Nephron (organoid): ENCODE measurements at regions not wholly inside any gene's neighbourhood (a gene's known extent, or its start where the extent isn't known, plus 50 kb on each side); places are given as distances from the start of the nearest gene placed in this dataset.
"Not testable (repeated sequence)": the region's sequence is repeated elsewhere in the genome, so short reads cannot be mapped to it uniquely, and the experiment has no call there.

Experiments used
- H3K27ac Mint-ChIP-seq, 3 experiments: 2 replicates each; pipeline ENCODE4 v1.8.0; 2020; ENCODE audit warnings: mixed read lengths in 3 of 3, mild to moderate bottlenecking in 2 of 3, moderate library complexity in 1 of 3
- H3K27me3 Mint-ChIP-seq: 2 replicates; pipeline ENCODE4 v1.8.0; 2021; ENCODE audit warnings: low read depth, mild to moderate bottlenecking, moderate library complexity, mixed read lengths
- H3K36me3 Mint-ChIP-seq: 2 replicates; pipeline ENCODE4 v1.8.0; 2020; ENCODE audit warnings: low read depth, mixed read lengths
- H3K4me1 Mint-ChIP-seq: 2 replicates; pipeline ENCODE4 v1.8.0; 2020; ENCODE audit warnings: mixed read lengths
- H3K4me3 Mint-ChIP-seq, 3 experiments: 2 replicates each; pipeline ENCODE4 v1.8.0; 2020; ENCODE audit warnings: mild to moderate bottlenecking in 3 of 3, mixed read lengths in 3 of 3, moderate library complexity in 2 of 3
- H3K9me3 Mint-ChIP-seq: 2 replicates; pipeline ENCODE4 v1.8.0; 2020; ENCODE audit warnings: mixed read lengths
- CTCF ChIP-seq, 3 experiments: fragments of 200-600 bp; sonication (generic); IDR thresholded peaks; one replicate each; pipeline ENCODE4 v1.5.0; 2021; ENCODE audit warnings: antibody characterized with exemption in 3 of 3; ENCODE audit not compliant: unreplicated experiment in 3 of 3

DNA sequence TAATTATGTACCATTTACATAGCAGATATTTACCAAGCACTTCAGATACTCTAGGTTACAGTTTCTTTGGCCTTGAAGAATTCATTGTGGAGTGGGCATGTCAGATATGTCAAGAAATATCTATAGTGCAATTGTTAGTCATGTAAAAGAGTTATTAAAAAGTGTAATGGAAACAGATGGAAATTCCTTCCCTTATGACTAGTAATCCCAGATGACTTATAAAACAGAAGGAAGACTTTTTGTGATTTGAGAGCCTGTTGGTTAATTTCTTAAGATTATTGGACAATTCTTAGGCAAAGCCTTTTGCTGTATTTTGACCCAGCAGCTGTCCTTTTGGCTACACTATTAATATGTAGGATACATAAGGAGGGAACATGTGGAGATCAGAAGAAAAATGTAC, 708.9 kb upstream of the NECTIN3 start:
- Mint-ChIP-seq H3K36me3 (no peaks in the 10 kb centered on the region), H3K4me1 (no peaks in the 10 kb centered on the region)
- TF ChIP-seq CTCF (IDR thresholded peaks at IDR 0.05; ENCODE audit: unreplicated experiment in 3 of 3) = no peak

DNA sequence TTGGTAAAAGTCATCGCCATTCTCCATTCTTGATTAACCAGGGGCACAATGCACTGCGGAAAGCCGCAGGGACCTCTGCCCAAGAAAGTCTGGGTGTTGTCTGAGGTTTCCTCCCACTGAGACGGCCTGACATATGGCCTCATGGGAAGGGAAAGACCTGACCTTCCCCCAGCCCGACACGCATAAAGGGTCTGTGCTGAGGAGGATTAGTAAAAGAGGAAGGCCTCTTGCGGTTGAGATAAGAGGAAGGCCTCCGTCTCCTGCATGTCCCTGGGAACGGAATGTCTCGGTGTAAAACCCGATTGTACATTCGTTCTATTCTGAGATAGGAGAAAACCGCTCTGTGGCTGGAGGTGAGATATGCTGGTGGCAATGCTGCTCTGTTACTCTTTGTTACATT, 704.3 kb upstream of the NECTIN3 start:
- H3K36me3 Mint-ChIP-seq, H3K4me1 Mint-ChIP-seq, H3K9me3 Mint-ChIP-seq, H3K4me3 Mint-ChIP-seq, H3K27ac Mint-ChIP-seq, H3K27me3 Mint-ChIP-seq: not testable (repeated sequence)

More for the DNA sequence above, 708.9 kb upstream of the NECTIN3 start:
- Mint-ChIP-seq H3K4me3 (no peak overlapping the region), H3K27me3 (no peaks in the 10 kb centered on the region), H3K9me3 (peaks cover 11% of the 10 kb centered on the region), H3K27ac (no peak overlapping the region)

GRCh38 chr3:110375751-110376518, 695.7 kb upstream of the NECTIN3 start:
- Mint-ChIP-seq H3K4me1 (no peaks in the 10 kb centered on the region), H3K36me3 (no peaks in the 10 kb centered on the region)

DNA sequence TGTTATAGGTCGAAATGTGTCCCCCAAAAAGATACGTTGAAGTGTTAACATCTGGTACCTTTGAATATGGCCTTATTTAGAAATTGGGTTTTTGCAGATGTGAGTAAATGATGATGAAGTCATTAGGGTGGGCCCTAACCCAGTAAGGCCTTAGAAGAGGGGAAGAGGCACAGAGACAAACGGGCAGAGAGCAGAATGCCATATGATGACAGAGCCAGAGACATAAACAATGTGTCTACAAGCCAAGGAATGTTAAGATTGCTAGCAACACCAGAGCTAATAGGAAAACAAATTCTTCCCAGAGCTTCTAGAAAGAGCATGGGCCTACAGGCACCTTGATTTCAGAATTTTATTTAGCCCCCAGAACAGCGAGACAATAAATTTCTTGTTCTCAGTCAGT, 693.1 kb upstream of the NECTIN3 start:
- no peak for TF ChIP-seq CTCF (IDR thresholded peaks at IDR 0.05; ENCODE audit: unreplicated experiment in 3 of 3)

More at GRCh38 chr3:110375751-110376518, 695.7 kb upstream of the NECTIN3 start:
- Mint-ChIP-seq H3K27me3 (no peaks in the 10 kb centered on the region), H3K4me3 (no peak overlapping the region), H3K9me3 (no peaks in the 10 kb centered on the region), H3K27ac (no peak overlapping the region)
- no peak for TF ChIP-seq CTCF (IDR thresholded peaks at IDR 0.05; ENCODE audit: unreplicated experiment in 3 of 3)

DNA sequence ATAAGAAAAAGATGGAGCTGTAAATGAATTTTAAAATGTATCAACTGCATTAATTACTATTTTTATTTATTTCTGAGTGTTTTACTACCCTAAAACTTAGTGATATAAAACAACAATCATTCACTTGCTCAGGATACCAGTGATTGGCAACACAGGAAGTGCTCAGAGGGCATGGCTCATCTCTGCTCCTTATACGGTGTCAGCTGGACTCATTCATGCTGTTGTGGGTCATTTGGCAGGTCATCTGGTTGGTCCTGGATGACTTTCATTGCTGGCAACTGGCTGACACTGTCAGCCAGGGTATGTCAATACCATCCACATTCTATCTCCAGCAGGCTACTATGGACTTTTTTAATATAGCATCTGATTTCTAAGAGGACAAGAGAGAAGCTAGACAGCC, 689.6 kb upstream of the NECTIN3 start:
- H3K9me3 Mint-ChIP-seq = no peaks in the 10 kb centered on the region
- H3K27ac Mint-ChIP-seq = no peak overlapping the region
- no peak overlapping the region for H3K4me3 Mint-ChIP-seq
- TF ChIP-seq CTCF (IDR thresholded peaks at IDR 0.05; ENCODE audit: unreplicated experiment in 3 of 3) = no peak
- H3K36me3 Mint-ChIP-seq = no peaks in the 10 kb centered on the region
- no peaks in the 10 kb centered on the region for H3K27me3 Mint-ChIP-seq
- H3K4me1 Mint-ChIP-seq = no peaks in the 10 kb centered on the region

More for the DNA sequence above, 693.1 kb upstream of the NECTIN3 start:
- Mint-ChIP-seq H3K4me3 (no peak overlapping the region), H3K36me3 (no peaks in the 10 kb centered on the region), H3K27me3 (no peaks in the 10 kb centered on the region), H3K4me1 (no peaks in the 10 kb centered on the region), H3K27ac (no peak overlapping the region), H3K9me3 (no peaks in the 10 kb centered on the region)

DNA sequence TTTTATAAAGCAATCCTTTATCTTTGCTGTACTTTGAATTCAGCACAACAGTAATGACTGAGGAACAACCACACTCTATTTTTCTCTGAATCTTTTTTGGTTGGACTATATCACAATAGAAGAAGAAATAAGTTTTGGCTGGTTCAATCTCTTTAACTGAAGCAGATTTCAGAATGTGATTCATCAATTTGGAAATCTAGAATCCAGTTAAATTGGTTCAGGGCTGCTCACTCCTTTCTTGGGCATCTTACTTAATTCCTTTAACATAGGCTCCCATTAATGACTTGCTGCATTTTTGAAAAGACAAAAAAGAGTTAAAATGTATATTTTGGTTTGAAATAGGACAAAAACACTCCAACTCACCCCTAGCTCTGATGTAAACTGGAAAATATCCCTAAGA, 688.3 kb upstream of the NECTIN3 start:
- Mint-ChIP-seq H3K4me1 (no peaks in the 10 kb centered on the region), H3K27ac (no peak overlapping the region)

More for the DNA sequence above, 688.3 kb upstream of the NECTIN3 start:
- Mint-ChIP-seq H3K4me3 (no peak overlapping the region), H3K9me3 (no peaks in the 10 kb centered on the region), H3K36me3 (no peaks in the 10 kb centered on the region), H3K27me3 (no peaks in the 10 kb centered on the region)
- TF ChIP-seq CTCF (IDR thresholded peaks at IDR 0.05; ENCODE audit: unreplicated experiment in 3 of 3) = no peak
